NCI-H460 (cell line): ENCODE measurements at regions not wholly inside any gene's neighbourhood (a gene's known extent, or its start where the extent isn't known, plus 50 kb on each side); places are given as distances from the start of the nearest gene placed in this dataset.
A peak's percentile ranks its signal among the peaks of the same experiment; 100 is the strongest.

ENCODE experiments used
- DNase-seq: peaks from one replicate; pipeline ENCODE4 v3.0.0-alpha.2; 2016; ENCODE audit warnings: low read depth; ENCODE audit errors: extremely low read depth

DNA sequence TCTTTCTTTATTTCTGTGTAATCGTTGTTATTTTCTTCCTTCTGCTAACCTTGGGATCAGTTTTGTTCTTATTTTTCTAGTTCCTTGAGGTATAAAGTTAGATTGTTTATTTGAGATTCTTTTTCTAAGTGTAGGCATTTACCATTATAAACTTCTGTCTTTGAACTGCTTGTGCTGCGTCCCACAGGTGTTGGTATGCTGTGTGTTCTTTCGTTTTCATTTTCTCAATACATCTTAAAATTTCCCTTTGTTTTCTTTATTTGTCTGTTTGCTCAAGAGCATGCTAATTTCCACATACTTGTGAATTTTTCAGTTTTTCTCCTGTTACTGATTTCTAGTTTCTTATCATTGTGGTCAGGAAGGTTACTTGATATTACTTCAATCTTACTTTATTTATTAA is 873.8 kb upstream of the GCFC2 start:
- no peak for DNase-seq

DNA sequence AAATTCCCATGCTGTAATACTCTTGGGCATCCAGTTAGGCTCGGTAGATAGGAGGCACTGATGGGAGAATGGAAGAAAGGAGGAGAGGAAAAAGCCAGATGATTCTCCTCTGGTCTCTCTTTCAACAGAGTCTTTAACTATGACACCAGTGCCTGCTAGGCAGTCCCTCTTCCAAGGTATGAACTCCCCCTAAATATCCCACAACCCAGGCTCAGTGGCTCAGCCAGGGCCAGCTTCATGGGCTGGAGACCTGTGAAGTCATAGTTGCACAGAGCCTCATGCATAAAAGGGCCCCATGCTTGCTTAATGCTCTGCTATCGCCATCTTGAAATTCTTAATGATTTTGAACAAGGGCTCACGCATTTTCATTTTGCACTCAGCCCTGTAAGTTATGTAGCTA is 869.2 kb upstream of the GCFC2 start:
- no peak for DNase-seq

DNA sequence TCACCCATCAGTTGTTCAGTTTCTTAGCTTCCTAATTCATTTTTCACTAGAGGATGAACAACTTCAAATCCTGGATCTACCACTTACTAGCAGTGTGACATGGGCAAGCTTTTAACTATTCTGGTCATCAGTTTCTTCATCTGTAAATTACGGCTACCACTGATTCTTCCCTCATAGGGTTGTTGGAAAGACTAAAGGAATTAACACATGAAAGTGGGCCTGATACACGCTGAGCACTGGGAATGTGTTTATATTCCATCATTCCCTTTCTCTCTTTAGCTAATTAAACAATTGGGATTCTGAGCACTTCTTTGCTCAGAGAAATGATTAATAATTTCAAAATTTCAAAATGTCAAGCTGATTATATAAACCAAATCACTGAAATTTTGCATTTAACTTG is 862.3 kb upstream of the GCFC2 start:
- DNase-seq: no peak

DNA sequence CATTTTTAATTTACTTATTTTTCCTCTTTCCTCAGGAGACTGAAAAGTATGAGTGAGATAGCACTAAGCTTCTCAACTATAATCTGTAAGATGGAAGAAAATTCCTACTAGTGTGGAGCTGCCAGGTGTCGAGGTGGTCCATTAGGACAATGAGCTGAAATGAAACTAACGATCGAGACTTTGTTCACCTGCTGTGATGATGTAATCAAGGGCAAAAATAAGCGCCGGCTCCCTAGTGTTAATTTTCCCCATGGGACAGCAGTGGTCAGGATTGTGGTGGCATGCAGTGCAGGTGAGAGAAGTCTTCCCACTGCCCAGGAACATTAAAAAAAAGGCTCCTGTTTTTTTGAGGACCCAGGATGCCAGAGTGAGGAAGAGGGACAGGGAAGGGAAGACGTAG is 859.1 kb upstream of the GCFC2 start:
- DNase-seq: peak; percentile 1

DNA sequence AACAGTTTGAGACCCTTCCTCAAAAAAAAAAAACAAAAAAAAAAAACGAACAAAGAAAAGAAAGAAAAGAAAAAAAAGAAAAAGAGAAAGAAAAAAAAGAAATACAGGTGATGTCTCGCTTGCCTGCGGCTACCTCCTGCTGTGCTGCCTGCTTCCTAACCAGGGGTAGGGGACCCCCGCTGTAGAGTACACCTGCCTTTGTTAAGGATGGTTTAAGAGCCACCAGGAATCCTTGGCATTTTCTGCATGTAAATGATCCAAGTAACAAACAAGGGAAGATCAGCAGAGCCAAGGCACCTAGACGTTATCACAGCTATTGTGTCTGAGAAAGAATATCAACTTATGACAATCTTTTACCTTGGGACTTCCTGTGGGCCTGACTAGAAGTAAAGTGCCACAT is 856.8 kb upstream of the GCFC2 start:
- DNase-seq: no peak

DNA sequence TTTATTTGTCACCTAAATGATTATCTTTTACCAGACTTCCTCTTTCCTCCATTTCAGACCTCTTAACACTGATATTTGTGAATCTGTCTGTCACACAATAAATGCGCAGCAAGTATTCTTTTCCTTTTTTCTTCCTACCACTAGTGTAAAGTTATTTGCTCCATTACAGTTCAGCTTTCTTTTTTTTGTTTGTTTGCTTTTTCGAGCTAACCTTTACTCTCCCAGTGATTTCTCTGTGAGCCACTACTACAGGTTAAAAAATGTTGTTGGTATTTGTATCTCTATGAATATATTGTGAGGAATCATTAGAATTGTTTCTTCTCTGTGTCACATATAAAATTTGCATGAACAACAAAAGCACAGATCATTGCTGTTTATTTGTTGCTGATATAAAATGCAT is 854.0 kb upstream of the GCFC2 start:
- no peak for DNase-seq

DNA sequence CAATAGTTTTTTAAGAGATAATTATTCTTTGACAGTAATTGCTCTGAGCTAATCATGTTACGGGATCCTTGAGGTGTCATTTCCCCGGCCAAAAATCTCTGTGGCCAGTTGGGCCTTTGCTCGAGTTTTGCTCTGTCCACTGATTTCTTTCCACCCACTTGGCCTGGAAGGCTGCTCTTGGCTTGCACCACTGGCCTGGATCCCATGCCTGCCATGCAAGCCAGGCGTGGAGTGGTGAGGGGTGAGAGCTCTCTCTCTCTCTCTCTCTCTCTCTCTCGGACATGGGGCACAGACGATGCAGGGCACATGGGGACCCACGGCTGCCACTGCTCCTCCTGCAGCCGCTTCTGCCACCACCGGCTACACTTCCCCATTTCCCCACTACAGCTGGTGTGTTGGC is 853.0 kb upstream of the GCFC2 start:
- no peak for DNase-seq

DNA sequence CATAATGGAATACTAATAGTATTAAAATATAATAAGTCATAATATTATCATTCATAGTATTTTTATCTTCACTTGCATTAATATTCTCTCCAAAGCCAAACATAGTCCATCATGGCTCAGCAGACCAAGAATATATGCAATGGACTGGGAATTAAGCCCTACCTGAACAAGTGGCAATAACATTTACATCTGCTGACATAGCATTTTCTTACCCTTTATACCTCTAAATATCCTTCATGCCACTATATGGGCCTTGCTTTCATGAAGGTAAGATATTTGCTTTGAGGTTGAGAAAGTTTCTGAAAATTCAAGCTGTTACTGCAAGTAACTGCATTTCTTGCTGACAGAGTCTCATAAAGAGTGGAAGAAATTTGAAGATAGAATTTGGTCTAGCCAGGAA is 847.4 kb upstream of the GCFC2 start:
- DNase-seq: no peak

DNA sequence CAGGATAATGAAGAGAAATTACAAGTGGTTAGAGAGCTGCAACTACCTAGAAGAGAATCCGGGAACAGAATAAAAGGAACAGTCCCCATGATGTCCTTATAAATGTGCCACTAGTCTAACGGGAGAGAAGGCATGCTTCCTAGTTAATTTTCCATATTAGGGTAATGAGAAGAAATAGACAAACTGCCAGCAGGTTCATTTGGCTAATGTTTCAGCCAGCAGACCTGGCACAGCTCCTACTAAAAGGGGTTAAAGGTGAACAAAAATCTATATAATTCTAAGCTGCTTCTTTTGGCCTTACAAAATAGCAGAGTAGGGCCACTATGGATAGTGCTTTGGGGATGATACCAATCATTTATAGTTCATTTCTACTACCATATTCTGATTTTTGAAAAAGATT is 845.3 kb upstream of the GCFC2 start:
- no peak for DNase-seq

DNA sequence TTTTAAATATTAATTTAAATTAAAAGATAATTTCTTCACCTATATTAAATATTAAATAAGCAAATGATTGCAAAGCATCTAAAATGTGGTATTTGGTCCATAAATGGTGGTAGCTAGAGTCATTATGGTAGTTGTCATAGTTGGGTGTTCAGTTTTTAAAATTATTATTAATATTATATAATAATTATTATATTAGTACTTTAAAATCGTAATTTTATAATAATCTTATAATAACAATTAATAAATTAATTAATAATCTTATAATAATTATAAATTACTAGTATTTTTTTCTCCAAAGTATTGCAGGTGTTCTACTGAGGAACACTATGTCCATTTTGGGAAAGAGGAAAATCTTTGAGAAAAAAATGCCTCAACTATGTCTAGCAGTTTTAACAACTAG is 835.5 kb upstream of the GCFC2 start:
- DNase-seq: no peak

DNA sequence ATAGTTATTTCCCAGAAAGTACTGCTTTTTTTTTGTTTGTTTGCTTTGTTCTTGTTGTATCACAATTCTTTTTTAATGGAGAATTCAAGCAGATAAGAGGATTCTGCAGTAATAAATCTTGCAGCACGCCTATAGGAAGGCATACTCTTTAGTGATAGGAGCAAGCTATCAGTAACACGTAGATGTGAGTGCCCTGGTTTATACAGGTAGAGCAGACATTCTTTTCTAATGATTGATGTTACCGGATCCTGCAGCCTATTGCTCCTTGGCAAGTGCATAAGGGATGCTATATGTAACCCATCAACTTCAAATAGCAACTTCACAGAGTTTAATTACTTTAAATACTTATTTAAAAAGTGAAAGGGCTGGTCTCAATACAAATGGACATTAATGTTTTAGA is 834.2 kb upstream of the GCFC2 start:
- DNase-seq: no peak

DNA sequence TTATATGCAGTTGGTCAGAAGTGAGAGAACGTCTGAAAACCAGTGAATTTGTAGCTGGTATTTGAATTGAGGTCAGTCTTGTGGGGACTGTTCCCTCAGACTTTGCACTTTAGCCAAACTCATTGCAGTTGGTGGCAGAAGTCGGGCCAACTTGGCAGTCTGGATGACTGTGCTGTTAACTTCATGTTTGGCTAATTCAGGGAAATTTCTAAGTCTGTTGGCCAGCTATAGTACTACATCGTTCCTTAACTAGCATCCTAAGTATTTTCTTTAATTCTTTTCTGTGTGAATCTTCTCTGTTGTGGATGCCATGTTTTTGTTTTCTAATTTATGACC is 806.8 kb upstream of the GCFC2 start:
- no peak for DNase-seq

DNA sequence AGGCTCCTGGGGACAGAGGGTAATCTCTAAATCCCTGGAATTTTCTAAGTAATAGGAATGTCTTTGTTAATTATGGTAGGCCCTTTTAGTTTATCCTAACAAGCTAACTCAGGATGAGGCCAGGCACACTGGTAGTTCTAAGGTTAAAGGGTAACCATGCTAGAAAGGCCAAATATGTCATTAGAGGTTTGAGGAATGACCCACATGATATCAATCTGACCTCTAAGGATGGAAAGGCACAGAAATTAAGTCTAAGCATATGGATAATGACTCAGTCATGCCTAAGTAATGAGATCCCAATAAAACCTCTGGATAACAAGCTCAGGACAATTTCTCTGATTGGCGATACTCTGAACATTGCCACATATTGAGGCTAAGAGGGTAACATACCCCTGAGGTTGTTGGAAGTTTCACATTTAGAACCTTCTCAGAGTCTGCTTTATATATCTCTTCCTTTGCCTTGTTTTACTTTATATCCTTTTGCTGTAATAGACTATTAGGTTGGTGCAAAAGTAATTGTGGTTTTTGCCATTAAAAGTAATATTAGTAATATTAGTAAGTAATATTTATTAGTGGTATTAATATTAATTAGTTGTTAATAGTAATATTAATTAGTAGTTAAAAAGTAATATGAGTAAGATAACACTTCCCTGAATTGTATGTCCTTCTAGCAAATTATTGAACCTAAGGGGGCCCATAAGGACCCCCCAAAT is 806.3 kb upstream of the GCFC2 start:
- no peak for DNase-seq

DNA sequence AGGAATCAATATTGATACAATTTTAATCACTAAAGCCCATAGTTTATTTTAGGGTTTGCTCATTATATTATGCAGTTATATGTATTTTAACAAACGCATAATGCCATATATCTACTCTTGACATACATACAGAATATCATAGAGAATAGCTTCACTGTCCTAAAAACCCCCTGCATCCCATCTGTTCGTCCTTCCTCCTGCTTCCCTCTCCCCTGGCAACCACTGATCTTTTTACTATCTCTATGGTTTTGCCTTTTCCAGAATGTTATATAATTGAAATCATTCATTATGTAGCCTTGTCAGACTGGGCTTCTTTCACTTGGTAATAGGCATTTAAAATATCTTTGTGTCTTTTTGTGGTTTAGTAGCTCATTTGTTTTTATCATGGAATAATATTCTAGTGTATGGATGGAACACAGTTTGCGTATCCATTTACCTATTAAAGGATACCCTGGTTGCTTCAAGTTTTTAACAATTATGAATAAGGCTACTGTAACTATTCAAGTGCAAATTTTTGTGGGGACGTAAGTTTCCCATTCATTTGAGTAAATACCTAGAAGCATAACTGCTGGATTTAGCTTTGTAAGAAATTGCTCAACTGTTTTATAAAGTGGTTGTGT is 801.6 kb upstream of the GCFC2 start:
- no peak for DNase-seq

DNA sequence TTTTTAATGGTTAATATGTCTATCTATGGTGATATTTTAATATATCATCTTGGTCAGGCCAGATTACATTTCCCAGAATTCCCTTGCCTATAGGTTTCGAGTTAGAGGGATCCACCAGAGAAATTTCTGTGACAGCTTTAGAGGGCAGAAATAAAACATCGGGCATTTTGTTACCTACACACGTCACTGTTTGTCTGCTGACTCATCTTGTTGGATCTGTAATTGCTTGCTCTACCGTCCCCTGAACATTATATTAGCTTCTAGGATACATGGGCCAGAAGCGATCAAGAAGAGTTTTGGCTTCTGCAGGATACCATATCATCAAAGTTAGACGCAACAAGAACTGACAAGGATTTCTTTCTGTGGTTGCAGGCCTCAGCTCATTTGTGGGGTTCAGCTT is 795.8 kb upstream of the GCFC2 start:
- DNase-seq: peak; percentile 23

DNA sequence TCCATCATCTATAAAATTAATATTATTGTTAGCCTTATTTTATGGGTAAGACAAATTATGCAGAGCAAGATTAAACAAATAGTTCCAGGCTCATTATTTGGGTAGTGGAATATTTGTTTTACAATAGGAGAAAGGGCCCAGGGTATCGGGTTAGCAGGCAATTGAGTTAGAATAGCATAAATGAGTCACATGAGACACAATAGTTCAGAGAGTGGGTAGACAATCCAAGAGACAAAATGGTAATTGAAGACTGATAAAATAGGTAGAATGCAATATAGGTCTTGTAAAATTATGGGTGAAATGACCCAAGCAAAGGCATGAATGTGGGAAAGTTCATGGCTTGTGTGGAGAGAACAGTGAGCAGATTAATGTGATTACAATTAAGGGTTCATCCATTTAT is 790.9 kb upstream of the GCFC2 start:
- no peak for DNase-seq

DNA sequence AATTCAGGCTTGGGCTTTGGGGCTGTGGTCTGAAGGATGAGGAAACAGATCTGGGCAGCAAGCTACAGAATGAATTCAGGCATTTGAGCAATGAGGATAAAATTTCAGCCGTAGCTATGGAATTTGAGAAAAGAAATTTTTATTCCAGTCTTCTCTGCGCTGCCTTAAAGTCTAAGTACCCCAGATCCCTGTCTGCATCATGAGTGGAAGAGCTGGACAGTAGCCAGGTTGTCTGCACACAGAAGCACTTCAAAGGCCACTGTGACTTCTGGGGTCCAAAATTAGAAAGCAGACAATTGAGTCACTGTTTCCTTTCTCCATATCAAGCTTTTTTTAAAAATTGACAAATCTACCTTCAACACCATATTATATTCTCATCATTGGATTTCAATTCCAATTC is 787.6 kb upstream of the GCFC2 start:
- DNase-seq: no peak

DNA sequence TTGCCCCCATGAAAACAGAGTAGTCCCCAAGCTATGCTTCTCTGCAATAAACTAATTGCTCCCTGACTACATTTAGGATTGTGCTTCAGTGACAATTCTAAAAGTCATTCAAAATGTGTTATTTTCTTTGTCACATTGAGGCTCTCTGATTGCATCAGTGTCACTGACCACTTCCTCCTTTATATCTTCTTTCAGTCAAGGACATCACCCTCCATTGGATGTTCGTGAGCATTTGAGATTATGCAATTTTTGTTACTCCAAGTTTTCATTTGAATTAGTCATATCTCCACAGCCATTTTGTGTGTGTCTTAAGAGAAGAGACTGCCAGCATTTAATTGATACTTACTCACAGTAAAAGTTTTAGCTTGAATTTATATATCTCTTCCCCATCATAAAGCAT is 780.8 kb upstream of the GCFC2 start:
- no peak for DNase-seq

DNA sequence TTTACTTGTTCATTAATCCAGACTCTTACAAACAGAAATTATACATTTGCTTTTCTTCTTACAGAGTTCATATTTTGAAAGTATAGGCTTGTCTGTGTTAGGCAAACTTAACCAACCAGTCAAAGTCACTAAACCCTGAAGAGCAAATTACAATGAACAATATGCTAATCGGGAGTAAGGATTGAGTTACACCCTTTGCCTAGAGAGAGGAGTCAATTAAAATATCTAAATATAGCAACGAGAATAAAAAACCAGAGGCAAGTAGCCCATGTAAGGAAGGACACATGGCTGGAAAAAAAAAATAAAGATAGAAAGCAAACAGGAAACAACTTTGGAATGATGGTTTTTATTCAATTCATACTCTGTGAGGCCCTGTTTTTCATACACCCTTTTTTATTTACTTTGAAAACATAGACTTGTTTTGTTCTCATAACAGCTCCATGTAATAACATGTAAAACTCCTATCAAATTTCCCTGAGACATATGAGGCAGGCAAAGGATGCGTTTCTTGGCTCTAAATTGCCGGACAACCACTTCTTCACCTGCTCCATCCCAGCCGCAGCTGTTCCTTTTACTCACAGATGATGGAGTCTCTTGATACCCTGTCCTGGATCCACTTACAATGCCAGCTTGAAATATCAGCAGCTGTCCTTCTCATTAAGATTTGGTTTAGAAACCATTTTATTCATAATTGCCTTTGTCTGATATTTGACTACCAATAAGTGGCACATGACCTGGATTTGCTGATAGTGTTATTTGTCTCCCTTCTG is 767.7 kb upstream of the GCFC2 start:
- no peak for DNase-seq

DNA sequence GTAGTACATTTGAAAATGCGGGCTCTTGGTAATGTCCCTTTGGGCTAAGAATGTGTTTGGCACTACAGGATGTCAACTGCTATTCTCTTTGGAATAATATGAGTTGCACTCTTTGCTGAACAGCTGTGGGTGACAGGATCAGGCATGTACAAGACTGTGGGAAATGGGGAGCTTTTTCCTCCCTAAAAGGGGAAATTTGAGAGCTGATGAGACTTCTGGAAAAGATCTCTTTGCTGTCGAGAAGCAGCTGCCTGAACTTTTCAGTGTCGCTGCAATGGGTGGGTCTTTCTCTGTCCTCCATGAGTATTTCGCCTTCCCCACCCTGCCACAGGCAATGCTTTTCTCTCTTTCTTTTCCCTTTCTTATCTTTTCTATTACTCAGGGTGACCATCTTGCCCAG is 762.2 kb upstream of the GCFC2 start:
- DNase-seq: no peak

DNA sequence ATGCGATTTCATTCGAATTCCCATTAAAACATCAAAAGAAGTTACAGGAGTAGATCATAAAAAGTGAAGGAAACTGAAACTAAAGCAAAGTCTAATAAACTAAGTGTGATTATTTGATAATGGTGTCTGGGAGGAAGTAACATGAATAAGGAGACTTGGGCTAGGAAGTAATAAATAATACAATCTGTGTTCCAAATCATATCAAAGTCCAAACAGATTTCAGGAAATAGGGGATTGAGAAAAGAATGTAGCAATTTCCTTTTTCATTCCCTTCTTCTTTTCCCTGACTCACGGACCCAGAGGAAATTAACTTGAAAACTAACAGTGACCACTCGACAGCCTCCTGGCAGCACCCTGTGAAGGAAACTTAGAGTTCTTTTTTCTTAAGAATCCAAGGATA is 758.4 kb upstream of the GCFC2 start:
- no peak for DNase-seq

DNA sequence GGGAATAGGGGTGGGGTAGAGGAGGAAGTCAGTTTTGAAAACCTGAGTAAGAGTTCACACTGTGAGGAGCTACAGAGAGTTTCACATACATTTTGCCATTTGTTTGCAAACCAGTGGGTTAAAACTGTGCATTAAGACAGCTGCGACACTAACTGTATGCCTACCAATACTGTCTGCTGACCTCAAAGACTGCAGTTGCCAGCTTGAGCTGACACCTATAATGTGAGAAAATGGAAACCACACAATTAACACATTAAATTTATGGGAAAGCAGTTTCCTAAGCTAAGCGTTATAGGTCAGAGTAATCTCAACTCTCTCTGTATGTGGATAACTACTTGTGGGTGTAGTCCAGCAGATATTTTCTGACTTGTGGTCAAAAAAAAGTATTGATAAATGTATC is 756.6 kb upstream of the GCFC2 start:
- DNase-seq: no peak
